ENCODE measurements at regions not wholly inside any gene's neighbourhood (a gene's known extent, or its start where the extent isn't known, plus 50 kb on each side); places are given as distances from the start of the nearest gene placed in this dataset.

GRCh38 chr2:15791294-15791693 is 149.1 kb upstream of the MYCN start:
- Mint-ChIP-seq H3K9me3 (no peaks in the 10 kb centered on the region), H3K27ac (no peak overlapping the region), H3K36me3 (ENCODE audit: low read depth) (no peaks in the 10 kb centered on the region), H3K27me3 (peaks cover 2% of the 10 kb centered on the region), H3K4me3 (no peak overlapping the region), H3K4me1 (ENCODE audit: low read depth) (no peaks in the 10 kb centered on the region)
- DNase-seq (no peak), ATAC-seq (no peak)
- ChIA-PET POLR2A (no interaction called here), CTCF (no interaction called here)
- intact Hi-C loops (cut with micrococcal nuclease) = no loop called here
- TF ChIP-seq CTCF (IDR thresholded peaks at IDR 0.05) = no peak

- Mint-ChIP-seq H3K4me3 (no peak overlapping the region), H3K9me3 (no peaks in the 10 kb centered on the region), H3K36me3 (ENCODE audit: low read depth) (no peaks in the 10 kb centered on the region), H3K4me1 (ENCODE audit: low read depth) (no peaks in the 10 kb centered on the region), H3K27ac (no peak overlapping the region), H3K27me3 (peaks cover 2% of the 10 kb centered on the region)
- no peak for ATAC-seq
- intact Hi-C loops (cut with micrococcal nuclease) = no loop called here
- CTCF ChIA-PET = no interaction called here
- POLR2A ChIA-PET = no interaction called here
- DNase-seq = no peak
- TF ChIP-seq CTCF (IDR thresholded peaks at IDR 0.05) = no peak
These were observed 148.0 kb upstream of the MYCN start for GRCh38 chr2:15792331-15792730.

GRCh38 chr2:15793078-15793913 is 147.1 kb upstream of the MYCN start:
- intact Hi-C loops (cut with micrococcal nuclease) = no loop called here
- Mint-ChIP-seq H3K36me3 (ENCODE audit: low read depth) (no peaks in the 10 kb centered on the region), H3K27me3 (peaks cover 2% of the 10 kb centered on the region), H3K9me3 (no peaks in the 10 kb centered on the region), H3K4me3 (no peak overlapping the region), H3K27ac (no peak overlapping the region), H3K4me1 (ENCODE audit: low read depth) (no peaks in the 10 kb centered on the region)
- no peak for TF ChIP-seq CTCF (IDR thresholded peaks at IDR 0.05)
- DNase-seq = no peak
- ChIA-PET POLR2A (no interaction called here), CTCF (no interaction called here)
- no peak for ATAC-seq

GRCh38 chr2:15793978-15794377 is 146.4 kb upstream of the MYCN start:
- no peaks in the 10 kb centered on the region for H3K9me3 Mint-ChIP-seq

More at GRCh38 chr2:15793978-15794377, 146.4 kb upstream of the MYCN start:
- TF ChIP-seq CTCF (IDR thresholded peaks at IDR 0.05) = no peak
- ATAC-seq (no peak), DNase-seq (no peak)
- ChIA-PET POLR2A (no interaction called here), CTCF (no interaction called here)
- intact Hi-C loops (cut with micrococcal nuclease) = no loop called here
- Mint-ChIP-seq H3K4me1 (ENCODE audit: low read depth) (no peaks in the 10 kb centered on the region), H3K27me3 (peaks cover 2% of the 10 kb centered on the region), H3K36me3 (ENCODE audit: low read depth) (no peaks in the 10 kb centered on the region), H3K4me3 (no peak overlapping the region), H3K27ac (no peak overlapping the region)

Data from activated CD8-positive, alpha-beta T cell treated with anti-CD3 and anti-CD28 coated beads for 36 hours (primary cell).